Cardiac muscle cell (in vitro differentiated cells and primary cell): ENCODE measurements at regions not wholly inside any gene's neighbourhood (a gene's known extent, or its start where the extent isn't known, plus 50 kb on each side); places are given as distances from the start of the nearest gene placed in this dataset.
"Not testable (repeated sequence)": the region's sequence is repeated elsewhere in the genome, so short reads cannot be mapped to it uniquely, and the experiment has no call there.

ENCODE experiments used
- DNase-seq, 2 donors: peaks; one replicate each; pipeline versions ENCODE4 v3.0.0 to v3.0.0-alpha.2; 2010 to 2017; ENCODE audit warnings: low read depth in 1 of 2, low spot score in 1 of 2
- H3K27ac ChIP-seq: fragments of 200-600 bp; sonication (generic); 2 replicates; pipeline ENCODE4 v1.5.1; 2016
- H3K27me3 ChIP-seq: fragments of 200-600 bp; sonication (generic); 2 replicates; pipeline ENCODE4 v1.6.0; 2016; ENCODE audit warnings: control low read depth
- H3K36me3 ChIP-seq: fragments of 200-600 bp; sonication (generic); 2 replicates; pipeline ENCODE4 v1.5.1; 2016; ENCODE audit warnings: control low read depth
- H3K4me1 ChIP-seq: fragments of 200-600 bp; sonication (generic); 2 replicates; pipeline ENCODE4 v1.8.1; 2017; ENCODE audit warnings: low read depth, mild to moderate bottlenecking, mixed run types
- H3K4me3 ChIP-seq: fragments of 200-600 bp; sonication (generic); 2 replicates; pipeline ENCODE4 v1.5.1; 2016; ENCODE audit warnings: mild to moderate bottlenecking
- H3K9me3 ChIP-seq: fragments of 200-600 bp; sonication (generic); 2 replicates; pipeline ENCODE4 v1.5.1; 2017; ENCODE audit warnings: low read depth, mild to moderate bottlenecking, control low read depth
- CTCF ChIP-seq: IDR thresholded peaks from 2 replicates; pipeline ENCODE4 v1.5.1; 2012; ENCODE audit warnings: low read depth, mild to moderate bottlenecking, low read length

GRCh38 chr6:66526061-66526460 lies 819.0 kb upstream of the EYS start:
- H3K36me3 ChIP-seq = no peaks in the 10 kb centered on the region
- H3K4me3 ChIP-seq = no peak overlapping the region
- no peaks in the 10 kb centered on the region for H3K4me1 ChIP-seq
- DNase-seq = no peak
- no peaks in the 10 kb centered on the region for H3K9me3 ChIP-seq
- H3K27ac ChIP-seq = no peak overlapping the region
- no peak for TF ChIP-seq CTCF
- H3K27me3 ChIP-seq = no peaks in the 10 kb centered on the region

GRCh38 chr6:66522864-66523263 lies 815.8 kb upstream of the EYS start:
- TF ChIP-seq CTCF = no peak
- H3K27ac ChIP-seq = no peak overlapping the region
- no peak for DNase-seq
- no peaks in the 10 kb centered on the region for H3K9me3 ChIP-seq
- H3K36me3 ChIP-seq = no peaks in the 10 kb centered on the region
- H3K4me1 ChIP-seq = no peaks in the 10 kb centered on the region
- H3K4me3 ChIP-seq = no peak overlapping the region
- H3K27me3 ChIP-seq = no peaks in the 10 kb centered on the region

GRCh38 chr6:66516377-66516776 lies 809.4 kb upstream of the EYS start:
- no peaks in the 10 kb centered on the region for H3K27me3 ChIP-seq
- H3K36me3 ChIP-seq = no peaks in the 10 kb centered on the region
- H3K9me3 ChIP-seq = no peaks in the 10 kb centered on the region
- H3K27ac ChIP-seq = no peak overlapping the region
- no peak for TF ChIP-seq CTCF
- H3K4me3 ChIP-seq = no peak overlapping the region
- DNase-seq = no peak
- H3K4me1 ChIP-seq = no peaks in the 10 kb centered on the region

GRCh38 chr6:66508433-66508832 lies 801.4 kb upstream of the EYS start:
- Histone ChIP-seq H3K4me1 (no peaks in the 10 kb centered on the region), H3K27me3 (no peaks in the 10 kb centered on the region), H3K27ac (no peak overlapping the region), H3K36me3 (no peaks in the 10 kb centered on the region), H3K9me3 (no peaks in the 10 kb centered on the region), H3K4me3 (no peak overlapping the region)
- TF ChIP-seq CTCF = no peak
- DNase-seq = no peak

- Histone ChIP-seq H3K9me3 (no peaks in the 10 kb centered on the region), H3K4me1 (peaks cover 4% of the 10 kb centered on the region), H3K4me3 (no peak overlapping the region), H3K36me3 (no peaks in the 10 kb centered on the region), H3K27me3 (no peaks in the 10 kb centered on the region), H3K27ac (no peak overlapping the region)
- no peak for TF ChIP-seq CTCF
- no peak for DNase-seq
Measured at GRCh38 chr6:66499851-66500250, 792.8 kb upstream of the EYS start.

GRCh38 chr6:66496659-66497058 lies 789.6 kb upstream of the EYS start:
- Histone ChIP-seq H3K4me3 (no peak overlapping the region), H3K4me1 (peaks cover 4% of the 10 kb centered on the region), H3K27ac (no peak overlapping the region), H3K27me3 (no peaks in the 10 kb centered on the region), H3K36me3 (no peaks in the 10 kb centered on the region), H3K9me3 (no peaks in the 10 kb centered on the region)
- TF ChIP-seq CTCF = no peak
- peak; percentile 1 to 61 for DNase-seq

GRCh38 chr6:66494643-66495042 lies 787.6 kb upstream of the EYS start:
- not testable (repeated sequence) for H3K9me3 ChIP-seq, H3K36me3 ChIP-seq, DNase-seq, H3K4me3 ChIP-seq, H3K4me1 ChIP-seq, H3K27me3 ChIP-seq, H3K27ac ChIP-seq
